ENCODE measurements at regions not wholly inside any gene's neighbourhood (a gene's known extent, or its start where the extent isn't known, plus 50 kb on each side); places are given as distances from the start of the nearest gene placed in this dataset.

GRCh38 chr4:4962928-4963327, 56.3 kb downstream of the CYTL1 start:
- DNase-seq, result no peak
- Histone ChIP-seq H3K27ac (no peak overlapping the region), H3K36me3 (replicated peaks) (no peaks in the 10 kb centered on the region), H3K27me3 (replicated peaks) (no peaks in the 10 kb centered on the region), H3K4me3 (ENCODE audit: low read depth, low read length) (no peak overlapping the region)
- no peak for TF ChIP-seq CTCF (IDR thresholded peaks at IDR 0.05; ENCODE audit: low read depth, low read length, missing control alignments)
- in situ Hi-C loops (cut with HindIII; ENCODE audit: low pct_ligation_motif_present, low sequenced_read_pairs), result no loop called here
